ENCODE measurements at regions not wholly inside any gene's neighbourhood (a gene's known extent, or its start where the extent isn't known, plus 50 kb on each side); places are given as distances from the start of the nearest gene placed in this dataset.
A peak's percentile ranks its signal among the peaks of the same experiment; 100 is the strongest.

- H3K27ac Mint-ChIP-seq = no peak overlapping the region
- Histone ChIP-seq H3K9me3 (ENCODE audit: control extremely low read depth in 1 of 3, control insufficient read depth in 2 of 3, insufficient read depth in 1 of 3, low read length in 2 of 3) (no peaks in the 10 kb centered on the region), H4K20me1 (ENCODE audit: control insufficient read depth, insufficient read depth, low read length, poor library complexity, severe bottlenecking) (no peaks in the 10 kb centered on the region), H3K27me3 (replicated peaks in 1 of 4; ENCODE audit: control extremely low read depth in 1 of 4, control insufficient read depth in 3 of 4, insufficient read depth in 4 of 4, low read length in 3 of 4) (no peaks in the 10 kb centered on the region), H2AFZ (ENCODE audit: insufficient read depth, low read depth, low read length, poor library complexity, severe bottlenecking) (no peak overlapping the region), H3K27ac (ENCODE audit: low read length in 2 of 2) (no peak overlapping the region), H3K36me3 (replicated peaks in 1 of 2; ENCODE audit: control extremely low read depth in 1 of 2, control insufficient read depth in 1 of 2, extremely low read depth in 1 of 2, insufficient read depth in 2 of 2, low read length in 1 of 2) (no peaks in the 10 kb centered on the region), H3K79me2 (ENCODE audit: control insufficient read depth, insufficient read depth, low read length) (no peaks in the 10 kb centered on the region), H3K9ac (ENCODE audit: low read length) (no peak overlapping the region), H3K4me2 (replicated peaks; ENCODE audit: low read depth, low read length, poor library complexity, severe bottlenecking) (peak overlapping the region; percentile 34), H3K4me1 (ENCODE audit: control insufficient read depth in 2 of 2, insufficient read depth in 2 of 2, low read length in 2 of 2) (peaks cover 5 to 7% of the 10 kb centered on the region in 2 donors), H3K4me3 (ENCODE audit: control extremely low read depth in 1 of 5, extremely low read depth in 1 of 5, insufficient read depth in 1 of 5, low read depth in 2 of 5, low read length in 4 of 5) (no peak overlapping the region)
- DNase-seq (peak; percentile 7), ATAC-seq (ENCODE audit: low read depth) (no peak)
- H3K4me1 Mint-ChIP-seq = peaks cover 14% of the 10 kb centered on the region
- intact Hi-C loops (cut with micrococcal nuclease) = no loop called here
- ChIA-PET CTCF (no interaction called here), POLR2A (no interaction called here)
- H3K4me3 Mint-ChIP-seq = peak overlapping the region; percentile 13
- H3K9me3 Mint-ChIP-seq (ENCODE audit: insufficient read depth) = no peaks in the 10 kb centered on the region
- TF ChIP-seq EZH2 (IDR thresholded peaks at IDR 0.05; ENCODE audit: borderline replicate concordance, insufficient read depth, low read depth, low read length, poor library complexity, severe bottlenecking) = no peak
- TF ChIP-seq, protein P1, sequence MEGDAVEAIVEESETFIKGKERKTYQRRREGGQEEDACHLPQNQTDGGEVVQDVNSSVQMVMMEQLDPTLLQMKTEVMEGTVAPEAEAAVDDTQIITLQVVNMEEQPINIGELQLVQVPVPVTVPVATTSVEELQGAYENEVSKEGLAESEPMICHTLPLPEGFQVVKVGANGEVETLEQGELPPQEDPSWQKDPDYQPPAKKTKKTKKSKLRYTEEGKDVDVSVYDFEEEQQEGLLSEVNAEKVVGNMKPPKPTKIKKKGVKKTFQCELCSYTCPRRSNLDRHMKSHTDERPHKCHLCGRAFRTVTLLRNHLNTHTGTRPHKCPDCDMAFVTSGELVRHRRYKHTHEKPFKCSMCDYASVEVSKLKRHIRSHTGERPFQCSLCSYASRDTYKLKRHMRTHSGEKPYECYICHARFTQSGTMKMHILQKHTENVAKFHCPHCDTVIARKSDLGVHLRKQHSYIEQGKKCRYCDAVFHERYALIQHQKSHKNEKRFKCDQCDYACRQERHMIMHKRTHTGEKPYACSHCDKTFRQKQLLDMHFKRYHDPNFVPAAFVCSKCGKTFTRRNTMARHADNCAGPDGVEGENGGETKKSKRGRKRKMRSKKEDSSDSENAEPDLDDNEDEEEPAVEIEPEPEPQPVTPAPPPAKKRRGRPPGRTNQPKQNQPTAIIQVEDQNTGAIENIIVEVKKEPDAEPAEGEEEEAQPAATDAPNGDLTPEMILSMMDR (IDR thresholded peaks at IDR 0.05) = no peak
- H3K27me3 Mint-ChIP-seq = no peaks in the 10 kb centered on the region
- WGBS (ENCODE audit: insufficient coverage) = no CpG with 5 or more reads among the region's 2 CpGs
Observed at GRCh38 chrX:43096830-43097229, 318.9 kb upstream of the PPP1R2C start.

GRCh38 chrX:43106009-43106408 is 328.0 kb upstream of the PPP1R2C start:
- Histone ChIP-seq H3K27me3 (replicated peaks in 1 of 4; ENCODE audit: control extremely low read depth in 1 of 4, control insufficient read depth in 3 of 4, insufficient read depth in 4 of 4, low read length in 3 of 4) (no peaks in the 10 kb centered on the region), H2AFZ (ENCODE audit: insufficient read depth, low read depth, low read length, poor library complexity, severe bottlenecking) (no peak overlapping the region), H3K36me3 (replicated peaks in 1 of 2; ENCODE audit: control extremely low read depth in 1 of 2, control insufficient read depth in 1 of 2, extremely low read depth in 1 of 2, insufficient read depth in 2 of 2, low read length in 1 of 2) (no peaks in the 10 kb centered on the region), H3K4me2 (replicated peaks; ENCODE audit: low read depth, low read length, poor library complexity, severe bottlenecking) (no peak overlapping the region), H3K9ac (ENCODE audit: low read length) (no peak overlapping the region), H3K9me3 (ENCODE audit: control extremely low read depth in 1 of 3, control insufficient read depth in 2 of 3, insufficient read depth in 1 of 3, low read length in 2 of 3) (no peaks in the 10 kb centered on the region), H4K20me1 (ENCODE audit: control insufficient read depth, insufficient read depth, low read length, poor library complexity, severe bottlenecking) (no peaks in the 10 kb centered on the region), H3K27ac (ENCODE audit: low read length in 2 of 2) (no peak overlapping the region), H3K4me3 (ENCODE audit: control extremely low read depth in 1 of 5, extremely low read depth in 1 of 5, insufficient read depth in 1 of 5, low read depth in 2 of 5, low read length in 4 of 5) (no peak overlapping the region), H3K79me2 (ENCODE audit: control insufficient read depth, insufficient read depth, low read length) (no peaks in the 10 kb centered on the region), H3K4me1 (ENCODE audit: control insufficient read depth in 2 of 2, insufficient read depth in 2 of 2, low read length in 2 of 2) (no peaks in the 10 kb centered on the region)
- Mint-ChIP-seq H3K9me3 (ENCODE audit: insufficient read depth) (no peaks in the 10 kb centered on the region), H3K4me3 (no peak overlapping the region), H3K27me3 (no peaks in the 10 kb centered on the region), H3K27ac (no peak overlapping the region), H3K4me1 (no peaks in the 10 kb centered on the region)
- POLR2A ChIA-PET = no interaction called here
- intact Hi-C loops (cut with micrococcal nuclease) = no loop called here
- TF ChIP-seq, protein P1 (IDR thresholded peaks at IDR 0.05) = no peak
- TF ChIP-seq EZH2 (IDR thresholded peaks at IDR 0.05; ENCODE audit: borderline replicate concordance, insufficient read depth, low read depth, low read length, poor library complexity, severe bottlenecking) = no peak
- CTCF ChIA-PET = no interaction called here
- ATAC-seq (ENCODE audit: low read depth) (no peak), DNase-seq (no peak)
- WGBS (ENCODE audit: insufficient coverage) = no CpG with 5 or more reads among the region's 5 CpGs

All from B cell (primary cell).